EL (cell line): ENCODE measurements at regions not wholly inside any gene's neighbourhood (a gene's known extent, or its start where the extent isn't known, plus 50 kb on each side); places are given as distances from the start of the nearest gene placed in this dataset.

Experiments used
- DNase-seq: peaks from one replicate; pipeline ENCODE4 v3.0.0-alpha.2; 2016

DNA sequence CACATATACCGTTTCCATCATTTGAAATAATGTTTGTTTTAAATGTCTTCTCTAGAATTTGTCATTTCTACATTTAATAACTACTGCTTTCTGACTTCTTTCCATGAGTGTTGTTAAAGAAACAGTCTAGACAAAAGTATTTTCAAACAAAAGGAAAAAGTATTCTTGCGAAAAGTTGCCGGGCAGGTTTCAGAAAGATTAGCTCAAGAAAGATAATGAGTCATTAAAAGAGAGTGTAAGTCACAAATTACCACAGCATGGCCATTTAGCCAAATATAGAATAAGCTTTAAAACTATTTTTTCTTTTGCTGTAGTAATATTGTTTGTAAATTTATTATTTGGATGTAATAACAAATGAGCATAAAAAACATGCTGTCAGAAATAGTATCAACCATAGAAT, 493.0 kb downstream of the TLL1 start:
- no peak for DNase-seq

- no peak for DNase-seq
Measured at GRCh38 chr4:166377578-166377977, 504.5 kb downstream of the TLL1 start.

GRCh38 chr4:166386491-166387360, 513.7 kb downstream of the TLL1 start:
- peak; percentile 4 for DNase-seq

GRCh38 chr4:166391501-166391900, 518.5 kb downstream of the TLL1 start:
- no peak for DNase-seq

GRCh38 chr4:166399021-166399420, 526.0 kb downstream of the TLL1 start:
- DNase-seq = peak; percentile 23

GRCh38 chr4:166400270-166400894, 527.3 kb downstream of the TLL1 start:
- DNase-seq = no peak

GRCh38 chr4:166413356-166413755, 540.3 kb downstream of the TLL1 start:
- no peak for DNase-seq

DNA sequence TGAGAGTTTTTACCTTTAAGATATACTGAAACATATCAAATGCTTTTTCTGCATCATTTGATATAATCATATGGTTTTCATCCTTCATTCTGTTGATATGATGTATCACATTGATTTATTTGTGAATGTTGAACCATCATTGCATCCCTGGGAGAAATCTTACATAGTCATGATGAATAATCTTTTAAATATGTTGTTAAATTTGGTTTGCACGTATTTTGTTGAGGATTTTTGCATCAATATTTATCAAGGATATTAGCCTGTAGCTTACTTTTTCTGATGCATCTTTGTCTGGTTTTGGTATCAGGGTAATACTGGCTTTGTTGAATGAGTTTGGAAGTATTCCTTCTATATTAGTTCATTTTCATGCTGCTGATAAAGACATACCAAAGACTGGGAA, 541.4 kb downstream of the TLL1 start:
- no peak for DNase-seq

DNA sequence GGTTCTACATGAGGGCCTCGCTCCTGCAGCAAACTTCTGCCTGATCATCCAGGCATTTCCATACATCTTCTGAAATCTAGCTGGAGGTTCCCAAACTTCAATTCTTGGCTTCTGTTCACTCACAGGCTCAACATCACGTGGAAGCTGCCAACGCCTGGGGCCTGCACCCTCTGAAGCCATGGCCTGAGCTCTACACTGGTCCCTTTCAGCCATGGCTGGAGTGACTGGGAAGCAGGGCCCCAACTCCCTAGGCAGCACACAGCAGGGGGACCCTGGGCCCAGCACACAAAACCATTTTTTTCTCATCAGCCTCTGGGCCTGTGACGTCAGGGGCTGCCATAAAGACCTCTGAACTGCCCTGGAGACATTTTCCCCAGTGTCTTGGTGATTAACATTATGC, 542.7 kb downstream of the TLL1 start:
- no peak for DNase-seq

DNA sequence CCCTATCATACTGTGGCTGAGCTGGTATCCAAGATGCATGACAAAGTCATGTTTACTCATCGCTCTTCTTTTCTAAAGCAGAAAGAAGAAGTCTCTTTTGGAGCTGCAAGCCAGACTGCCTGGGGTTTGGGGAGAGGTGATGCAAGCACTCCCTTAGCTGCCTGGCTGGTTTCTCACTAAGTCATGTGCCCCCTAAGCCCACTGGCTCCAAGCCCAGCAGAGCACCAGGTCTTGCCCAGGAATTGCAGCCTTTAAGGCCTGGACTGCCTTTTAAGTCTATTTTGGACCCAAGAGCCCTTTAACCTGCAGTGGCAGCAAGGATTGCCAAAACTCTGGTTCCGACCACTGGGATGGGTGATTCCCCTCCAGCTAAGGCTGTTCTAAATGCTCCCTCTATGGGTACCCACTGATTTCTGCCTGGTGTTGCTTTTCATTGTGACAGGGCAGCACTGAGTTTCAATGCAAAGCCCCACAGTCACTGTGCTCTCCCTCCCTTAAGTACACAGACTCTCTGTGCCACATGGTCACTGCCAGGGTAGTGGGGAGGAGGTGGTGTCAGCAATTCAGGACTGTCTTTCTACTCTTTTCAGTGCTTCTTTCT, 548.6 kb downstream of the TLL1 start:
- DNase-seq = peak; percentile 37

- DNase-seq = peak; percentile 59
Measured at GRCh38 chr4:166422475-166422874, 549.4 kb downstream of the TLL1 start.

- DNase-seq = no peak
Measured at GRCh38 chr4:166426300-166426863, 553.3 kb downstream of the TLL1 start.

DNA sequence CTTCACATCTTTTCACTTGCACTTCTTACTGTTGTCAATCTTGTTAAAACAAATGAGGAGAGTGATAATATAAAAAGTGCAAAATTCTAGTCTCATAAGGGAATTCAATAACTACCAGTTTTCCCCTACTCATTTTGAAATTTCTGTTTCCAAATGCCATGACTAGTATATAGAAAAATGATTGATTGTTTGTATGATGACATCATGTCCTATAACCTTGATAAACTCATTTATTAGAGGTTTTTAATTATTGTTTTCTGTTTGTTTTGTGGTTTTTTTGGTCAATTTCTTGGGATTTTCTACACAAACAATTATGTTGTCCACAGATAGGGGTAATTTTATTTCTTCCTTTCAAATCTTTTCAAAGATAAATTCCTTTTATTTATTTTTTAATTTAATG, 559.1 kb downstream of the TLL1 start:
- DNase-seq = no peak

DNA sequence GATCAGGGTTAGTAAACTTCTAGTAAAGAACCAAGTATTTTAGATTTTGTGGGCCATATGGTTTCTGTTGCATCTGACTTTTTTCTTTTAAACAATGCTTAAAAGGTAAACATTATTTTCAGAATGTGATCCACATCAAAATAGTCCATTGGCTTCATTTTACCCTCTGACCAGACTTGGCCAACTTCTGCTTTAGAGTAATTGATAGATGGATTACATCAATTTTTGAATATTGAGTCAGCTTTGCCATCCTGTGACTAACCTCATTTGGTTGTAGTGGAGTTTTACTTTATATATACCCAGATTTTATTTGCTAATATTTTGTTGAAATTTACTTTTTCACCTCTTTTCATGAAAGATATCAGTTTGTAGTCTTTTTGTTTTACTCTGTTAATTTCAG, 559.8 kb downstream of the TLL1 start:
- peak; percentile 14 for DNase-seq

DNA sequence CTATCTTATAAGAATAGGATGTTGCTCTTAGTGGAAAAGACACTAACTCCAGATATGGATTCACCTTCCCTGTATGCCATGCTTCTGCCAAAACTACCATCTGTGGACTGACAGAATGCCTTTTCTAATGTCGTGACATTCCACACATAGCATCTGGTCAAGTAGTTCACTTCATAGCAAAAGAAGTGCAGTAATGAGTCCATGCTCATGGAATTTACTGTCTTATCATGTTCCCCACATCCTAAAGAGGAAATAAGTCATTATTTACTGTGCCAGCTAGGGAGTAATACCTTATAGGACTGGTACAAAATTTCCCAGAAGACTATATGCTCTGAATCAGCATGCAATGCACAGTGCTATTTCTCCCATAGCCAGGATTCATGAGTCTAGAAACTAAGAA, 562.4 kb downstream of the TLL1 start:
- peak; percentile 90 for DNase-seq

- DNase-seq = peak; percentile 25
Measured at GRCh38 chr4:166458756-166459155, 585.7 kb downstream of the TLL1 start.

DNA sequence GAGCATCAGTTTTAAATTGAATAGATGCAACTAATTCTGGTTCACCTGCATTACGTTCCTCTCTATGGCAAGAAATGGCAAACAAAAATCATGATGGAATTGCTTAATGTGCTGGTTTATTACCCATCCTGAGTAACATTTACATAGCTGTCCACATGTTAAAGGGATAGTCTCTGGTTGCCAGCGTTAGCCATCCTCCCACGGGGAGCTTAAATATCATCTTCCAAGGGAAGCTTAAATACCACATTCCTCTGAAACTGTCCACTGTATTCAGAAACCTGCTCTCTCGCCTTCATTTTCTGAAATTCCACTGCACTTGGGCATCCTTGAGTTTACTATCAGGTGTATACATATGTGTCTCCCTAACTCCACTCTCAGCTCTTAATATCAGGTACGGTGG, 586.6 kb downstream of the TLL1 start:
- no peak for DNase-seq

DNA sequence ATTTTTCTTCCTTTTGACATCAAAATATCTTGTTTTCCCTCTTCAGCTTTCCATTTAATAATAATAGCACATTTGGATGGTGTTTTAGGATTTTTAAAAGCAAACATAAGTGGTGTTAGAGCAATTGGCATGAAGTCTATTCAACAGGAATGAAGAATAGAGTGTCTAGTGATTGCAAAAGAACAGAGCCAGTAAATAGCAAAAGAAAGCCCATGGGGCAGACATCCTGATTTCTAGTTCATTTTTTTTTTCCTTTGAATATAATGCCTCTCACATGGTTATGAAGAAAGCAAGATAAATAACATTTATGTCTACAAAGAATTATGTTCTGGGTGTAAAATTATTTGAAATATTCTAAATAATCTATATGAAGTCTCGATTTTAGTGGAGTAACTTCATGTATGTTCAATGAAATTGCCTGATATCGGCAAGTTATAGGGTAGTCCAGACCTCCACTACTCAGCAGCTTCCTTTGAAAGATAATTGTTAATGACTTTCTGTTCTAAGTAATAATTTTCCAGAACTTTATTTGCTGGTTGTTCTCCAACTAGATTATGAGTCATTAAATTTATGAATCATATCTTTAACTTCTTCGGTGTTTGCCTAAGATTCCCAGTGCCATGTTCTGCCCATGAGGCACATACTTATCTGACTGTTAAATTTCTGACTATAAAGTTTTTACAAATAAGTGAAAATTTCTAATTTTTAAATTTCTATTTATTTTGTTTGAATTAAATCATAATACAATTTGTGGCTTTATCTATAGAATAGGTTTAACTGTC, 587.9 kb downstream of the TLL1 start:
- peak; percentile 33 for DNase-seq

GRCh38 chr4:166481055-166481454, 608.0 kb downstream of the TLL1 start:
- no peak for DNase-seq

DNA sequence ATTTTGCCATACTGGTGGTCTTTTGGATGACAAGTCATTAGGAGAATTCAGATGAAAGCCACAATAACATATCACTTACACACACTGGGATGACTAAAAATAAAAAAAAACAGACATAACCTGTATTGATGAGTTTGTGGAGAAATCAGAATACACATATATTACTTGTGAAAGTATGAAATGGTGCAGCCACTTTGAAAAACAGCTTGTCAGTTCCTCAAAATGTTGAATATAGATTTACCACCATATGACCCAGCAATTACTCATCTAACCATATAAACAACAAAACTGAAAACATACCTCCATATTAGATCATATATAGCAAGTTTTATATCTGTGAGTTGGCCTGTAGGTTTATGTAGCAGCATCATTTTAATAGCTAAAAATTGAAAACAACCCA, 608.7 kb downstream of the TLL1 start:
- no peak for DNase-seq

- no peak for DNase-seq
Measured at GRCh38 chr4:166482758-166483157, 609.7 kb downstream of the TLL1 start.

- DNase-seq = no peak
Measured at GRCh38 chr4:166491635-166492034, 618.6 kb downstream of the TLL1 start.

- DNase-seq = peak; percentile 31
Measured at GRCh38 chr4:166493924-166494345, 620.9 kb downstream of the TLL1 start.
